Smooth muscle cell (in vitro differentiated cells): ENCODE measurements at regions not wholly inside any gene's neighbourhood (a gene's known extent, or its start where the extent isn't known, plus 50 kb on each side); places are given as distances from the start of the nearest gene placed in this dataset.

ENCODE experiments used
- DNase-seq: peaks from one replicate; lab custom pipeline; 2025; ENCODE audit not compliant: unreplicated experiment; lab: John Stamatoyannopoulos, UW
- H2AFZ ChIP-seq: fragments of 200-600 bp; sonication (generic); 2 replicates; pipeline ENCODE4 v1.6.0; 2016; ENCODE audit warnings: antibody characterized with exemption, low read depth, mild to moderate bottlenecking
- H3F3A ChIP-seq: fragments of 200-600 bp; sonication (generic); 2 replicates; pipeline ENCODE4 v1.6.0; 2017; ENCODE audit warnings: antibody characterized with exemption, low read depth
- H3K27ac ChIP-seq: fragments of 200-600 bp; sonication (generic); 2 replicates; pipeline ENCODE4 v1.5.1; 2016; ENCODE audit warnings: low read depth, mild to moderate bottlenecking
- H3K27me3 ChIP-seq: fragments of 200-600 bp; sonication (generic); 2 replicates; pipeline ENCODE4 v1.6.1; 2016; ENCODE audit warnings: low read depth, mild to moderate bottlenecking
- H3K36me3 ChIP-seq: fragments of 200-600 bp; sonication (generic); 2 replicates; pipeline ENCODE4 v1.5.1; 2016; ENCODE audit warnings: low read depth
- H3K4me1 ChIP-seq: fragments of 200-600 bp; sonication (generic); 2 replicates; pipeline ENCODE4 v1.5.1; 2016; ENCODE audit warnings: low read depth
- H3K4me2 ChIP-seq: fragments of 200-600 bp; sonication (generic); 2 replicates; pipeline ENCODE4 v1.6.0; 2016; ENCODE audit warnings: mild to moderate bottlenecking
- H3K4me3 ChIP-seq: fragments of 200-600 bp; sonication (generic); 2 replicates; pipeline ENCODE4 v1.5.1; 2016; ENCODE audit warnings: mild to moderate bottlenecking
- H3K79me2 ChIP-seq: fragments of 200-600 bp; sonication (generic); 2 replicates; pipeline ENCODE4 v1.6.0; 2016; ENCODE audit warnings: low read depth, mild to moderate bottlenecking
- H3K9ac ChIP-seq: fragments of 200-600 bp; sonication (generic); 2 replicates; pipeline ENCODE4 v1.6.0; 2016; ENCODE audit warnings: low read depth
- H3K9me3 ChIP-seq: fragments of 200-600 bp; sonication (generic); replicated peaks from 2 replicates; pipeline ENCODE4 v1.5.1; 2016; ENCODE audit warnings: low read depth
- H4K20me1 ChIP-seq: fragments of 200-600 bp; sonication (generic); 2 replicates; pipeline ENCODE4 v1.6.0; 2016; ENCODE audit warnings: low read depth
- WGBS: methylation state at CpG from one replicate; pipeline ENCODE4 v1.1.7; 2016; ENCODE audit warnings: low lambda C conversion rate; 5-methylcytosine and 5-hydroxymethylcytosine counted together
- TF ChIP-seq, protein P1 (sequence below): fragments of 200-600 bp; sonication (generic); IDR thresholded peaks from 2 replicates; pipeline ENCODE4 v1.5.1; 2017; ENCODE audit warnings: borderline replicate concordance, mild to moderate bottlenecking, antibody characterized with exemption; ENCODE audit not compliant: insufficient read depth, poor library complexity, severe bottlenecking

DNA sequence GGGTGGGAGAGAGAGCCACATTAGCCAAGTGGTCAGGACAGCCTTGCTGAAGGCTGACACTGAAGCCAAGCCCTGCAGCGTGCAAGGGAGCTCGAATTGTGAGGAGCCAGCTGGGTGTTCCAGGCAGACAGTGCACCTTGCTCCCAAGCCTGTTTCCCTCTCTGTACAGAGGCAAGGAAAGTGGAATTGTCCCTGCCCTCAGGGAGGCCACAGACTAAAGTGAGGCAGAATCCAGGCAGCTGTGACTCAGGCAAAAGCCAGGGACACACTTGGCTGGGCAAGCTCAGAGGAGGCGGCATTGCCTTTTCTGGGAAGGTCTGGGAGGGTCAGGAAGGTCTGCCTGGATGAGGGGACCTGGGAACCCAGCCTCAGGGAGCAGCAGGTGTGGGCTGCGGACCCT, 50.2 kb upstream of the LMX1B start:
- H3K4me1 ChIP-seq, result no peaks in the 10 kb centered on the region
- H3K9ac ChIP-seq, result no peak overlapping the region
- H3F3A ChIP-seq, result no peaks in the 10 kb centered on the region
- no peak for DNase-seq
- TF ChIP-seq, protein P1, sequence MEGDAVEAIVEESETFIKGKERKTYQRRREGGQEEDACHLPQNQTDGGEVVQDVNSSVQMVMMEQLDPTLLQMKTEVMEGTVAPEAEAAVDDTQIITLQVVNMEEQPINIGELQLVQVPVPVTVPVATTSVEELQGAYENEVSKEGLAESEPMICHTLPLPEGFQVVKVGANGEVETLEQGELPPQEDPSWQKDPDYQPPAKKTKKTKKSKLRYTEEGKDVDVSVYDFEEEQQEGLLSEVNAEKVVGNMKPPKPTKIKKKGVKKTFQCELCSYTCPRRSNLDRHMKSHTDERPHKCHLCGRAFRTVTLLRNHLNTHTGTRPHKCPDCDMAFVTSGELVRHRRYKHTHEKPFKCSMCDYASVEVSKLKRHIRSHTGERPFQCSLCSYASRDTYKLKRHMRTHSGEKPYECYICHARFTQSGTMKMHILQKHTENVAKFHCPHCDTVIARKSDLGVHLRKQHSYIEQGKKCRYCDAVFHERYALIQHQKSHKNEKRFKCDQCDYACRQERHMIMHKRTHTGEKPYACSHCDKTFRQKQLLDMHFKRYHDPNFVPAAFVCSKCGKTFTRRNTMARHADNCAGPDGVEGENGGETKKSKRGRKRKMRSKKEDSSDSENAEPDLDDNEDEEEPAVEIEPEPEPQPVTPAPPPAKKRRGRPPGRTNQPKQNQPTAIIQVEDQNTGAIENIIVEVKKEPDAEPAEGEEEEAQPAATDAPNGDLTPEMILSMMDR, result no peak
- H3K36me3 ChIP-seq, result no peaks in the 10 kb centered on the region
- H3K4me3 ChIP-seq, result no peak overlapping the region
- no peak overlapping the region for H3K4me2 ChIP-seq
- H4K20me1 ChIP-seq, result no peaks in the 10 kb centered on the region
- peaks cover 78% of the 10 kb centered on the region for H3K27me3 ChIP-seq
- whole genome bisulfite sequencing, result 83% methylated on average over 4 of the region's 4 CpGs
- H3K79me2 ChIP-seq, result no peaks in the 10 kb centered on the region
- H3K27ac ChIP-seq, result no peak overlapping the region
- no peaks in the 10 kb centered on the region for H3K9me3 ChIP-seq
- H2AFZ ChIP-seq, result no peak overlapping the region
